ENCODE measurements at regions not wholly inside any gene's neighbourhood (a gene's known extent, or its start where the extent isn't known, plus 50 kb on each side); places are given as distances from the start of the nearest gene placed in this dataset.
"Not testable (repeated sequence)": the region's sequence is repeated elsewhere in the genome, so short reads cannot be mapped to it uniquely, and the experiment has no call there.

GRCh38 chr2:60355849-60356261 is 197.6 kb downstream of the BCL11A start:
- no peak for DNase-seq

- no peak for DNase-seq
These were observed 198.7 kb downstream of the BCL11A start for GRCh38 chr2:60354713-60355112.

- no peak for DNase-seq
These were observed 199.6 kb downstream of the BCL11A start for GRCh38 chr2:60353863-60354262.

- DNase-seq, result no peak
These were observed 200.1 kb downstream of the BCL11A start for GRCh38 chr2:60353406-60353800.

GRCh38 chr2:60352491-60353405 is 200.7 kb downstream of the BCL11A start:
- no peak for DNase-seq

GRCh38 chr2:60351802-60352201 is 201.7 kb downstream of the BCL11A start:
- no peak for DNase-seq

- DNase-seq, result no peak
These were observed 202.1 kb downstream of the BCL11A start for GRCh38 chr2:60351321-60351720.

GRCh38 chr2:60350791-60351190 is 202.7 kb downstream of the BCL11A start:
- no peak for DNase-seq

- no peak for DNase-seq
These were observed 205.7 kb downstream of the BCL11A start for GRCh38 chr2:60347781-60348180.

- DNase-seq, result not testable (repeated sequence)
These were observed 211.0 kb downstream of the BCL11A start for GRCh38 chr2:60342491-60342890.

GRCh38 chr2:60341151-60341550 is 212.3 kb downstream of the BCL11A start:
- DNase-seq, result no peak

- no peak for DNase-seq
These were observed 214.2 kb downstream of the BCL11A start for GRCh38 chr2:60339286-60339685.

GRCh38 chr2:60337142-60337497 is 216.3 kb downstream of the BCL11A start:
- DNase-seq, result no peak

GRCh38 chr2:60336442-60337141 is 216.9 kb downstream of the BCL11A start:
- no peak for DNase-seq

- no peak for DNase-seq
These were observed 217.8 kb downstream of the BCL11A start for GRCh38 chr2:60335533-60336237.

GRCh38 chr2:60334610-60335009 is 218.8 kb downstream of the BCL11A start:
- no peak for DNase-seq

GRCh38 chr2:60333264-60333663 is 220.2 kb downstream of the BCL11A start:
- no peak for DNase-seq

GRCh38 chr2:60331115-60331809 is 222.2 kb downstream of the BCL11A start:
- peak; percentile 90 for DNase-seq

GRCh38 chr2:60329225-60329624 is 224.2 kb downstream of the BCL11A start:
- DNase-seq, result no peak

GRCh38 chr2:60324536-60324935 is 228.9 kb downstream of the BCL11A start:
- DNase-seq, result no peak

GRCh38 chr2:60321816-60322215 is 231.6 kb downstream of the BCL11A start:
- DNase-seq, result no peak

GRCh38 chr2:60320724-60321123 is 232.7 kb downstream of the BCL11A start:
- no peak for DNase-seq

- DNase-seq, result no peak
These were observed 234.4 kb downstream of the BCL11A start for GRCh38 chr2:60319031-60319547.

All from NCI-H510A treated with DMSO at 0.1 percent for 48 hours (cell line).